ENCODE measurements at regions not wholly inside any gene's neighbourhood (a gene's known extent, or its start where the extent isn't known, plus 50 kb on each side); places are given as distances from the start of the nearest gene placed in this dataset.

DNA sequence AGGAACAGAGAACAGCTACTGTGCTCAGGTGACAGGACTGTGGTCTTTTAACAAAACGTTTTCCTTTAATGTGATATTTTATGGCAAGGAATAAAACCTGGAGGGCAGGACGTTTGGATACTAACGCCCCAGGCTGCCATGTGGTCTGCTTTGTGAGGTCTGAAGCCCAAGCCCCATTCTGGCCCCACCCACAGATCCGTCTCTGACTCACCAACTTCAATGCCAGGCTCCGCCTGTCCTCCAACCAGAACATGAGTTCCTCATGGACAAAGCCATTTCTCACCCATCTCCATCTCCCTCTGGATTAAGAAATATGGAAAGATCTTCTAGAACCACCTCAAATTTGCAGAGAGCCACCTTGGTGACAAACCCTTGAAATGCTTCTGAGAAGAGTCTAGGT is 148.8 kb downstream of the CRYBB2 start:
- no peak for DNase-seq

GRCh38 chr22:25369041-25369440 is 149.6 kb downstream of the CRYBB2 start:
- DNase-seq: no peak

DNA sequence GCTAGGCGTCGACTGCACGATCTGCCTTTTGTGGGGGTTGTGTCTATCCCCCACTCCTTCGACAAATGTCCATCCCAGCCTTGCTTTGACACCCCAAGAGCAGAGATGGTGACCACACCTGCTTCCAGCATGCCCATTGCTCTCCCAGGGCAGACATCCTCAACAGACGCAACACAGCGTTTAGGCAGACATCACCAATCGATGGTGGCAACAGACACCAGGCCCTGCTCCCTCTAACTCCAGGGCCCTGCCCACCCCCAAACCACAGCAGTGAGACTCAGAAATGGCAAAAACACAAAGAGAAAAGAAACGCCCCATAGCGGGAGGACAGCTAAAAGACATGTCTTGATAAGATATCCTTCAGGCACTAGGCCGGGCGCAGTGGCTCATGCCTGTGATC is 150.9 kb downstream of the CRYBB2 start:
- DNase-seq: no peak

DNA sequence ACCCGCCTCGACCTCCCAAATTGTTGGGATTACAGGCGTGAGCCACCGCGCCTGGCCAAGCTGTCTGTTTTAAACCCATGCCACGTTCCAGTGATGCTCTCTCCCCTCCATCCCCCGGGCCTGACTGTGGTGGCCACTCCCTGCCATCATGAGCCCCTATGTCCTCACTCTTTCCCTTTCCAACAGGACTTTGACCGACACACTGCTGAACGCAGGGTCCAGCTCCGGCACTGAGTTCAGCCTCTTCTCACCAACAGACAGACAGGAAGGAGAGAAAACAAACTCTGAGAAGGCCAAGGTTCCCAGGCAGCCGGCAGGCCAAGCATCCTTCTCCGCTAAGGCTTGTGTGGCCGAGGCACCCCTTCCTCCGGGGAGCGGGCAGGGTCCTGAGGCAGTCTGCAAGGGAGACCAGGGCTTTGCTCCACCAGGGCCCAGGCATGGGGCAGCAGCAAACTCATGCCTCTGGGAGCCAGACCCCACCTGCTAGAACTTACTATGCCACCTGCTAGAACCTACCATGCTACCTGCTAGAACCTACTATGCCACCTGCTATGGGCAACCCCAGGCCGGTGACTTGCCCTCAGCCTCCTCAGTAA is 152.7 kb downstream of the CRYBB2 start:
- no peak for DNase-seq

DNA sequence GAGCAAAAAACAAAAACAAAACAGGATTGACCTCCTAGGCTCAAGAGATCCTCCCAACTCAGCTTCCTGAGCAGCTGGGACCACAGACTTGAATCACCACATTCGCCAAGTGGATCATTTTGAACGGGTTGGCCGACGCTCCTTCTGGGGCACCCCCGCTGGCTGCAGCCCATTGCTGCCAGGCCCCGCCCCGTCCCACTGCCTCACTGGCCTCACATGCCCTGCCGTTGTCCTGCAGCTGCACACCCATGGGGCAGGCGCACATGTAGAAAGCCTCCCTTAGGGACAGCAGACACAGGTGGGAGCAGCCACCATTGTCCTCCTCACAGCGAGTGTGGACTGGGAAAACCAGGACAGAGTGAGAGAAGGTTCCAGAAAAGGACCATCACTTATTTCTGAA is 154.5 kb downstream of the CRYBB2 start:
- no peak for DNase-seq

- DNase-seq: no peak
Measured at GRCh38 chr22:25374869-25375268, 155.4 kb downstream of the CRYBB2 start.

DNA sequence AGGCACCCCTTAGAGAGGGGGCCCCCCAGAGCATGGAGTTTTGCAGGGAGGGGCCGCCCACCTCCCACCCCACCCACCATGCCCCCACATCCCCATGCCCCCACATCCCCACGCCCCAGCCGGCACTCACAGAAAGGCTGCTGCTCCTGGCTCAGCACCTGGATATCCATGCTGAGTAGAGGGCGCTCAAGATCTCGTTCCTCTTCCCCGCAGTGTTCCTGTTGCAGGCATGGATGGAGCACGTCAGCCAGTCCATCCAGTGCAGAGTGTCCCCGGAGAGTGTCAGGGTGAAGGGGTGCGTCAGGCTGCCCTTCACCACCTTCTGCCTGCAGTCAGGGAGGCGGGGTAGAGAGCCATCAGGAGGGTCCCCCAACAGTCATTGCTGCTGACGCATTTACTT is 156.2 kb downstream of the CRYBB2 start:
- no peak for DNase-seq

GRCh38 chr22:25377699-25378098 is 158.3 kb downstream of the CRYBB2 start:
- no peak for DNase-seq

DNA sequence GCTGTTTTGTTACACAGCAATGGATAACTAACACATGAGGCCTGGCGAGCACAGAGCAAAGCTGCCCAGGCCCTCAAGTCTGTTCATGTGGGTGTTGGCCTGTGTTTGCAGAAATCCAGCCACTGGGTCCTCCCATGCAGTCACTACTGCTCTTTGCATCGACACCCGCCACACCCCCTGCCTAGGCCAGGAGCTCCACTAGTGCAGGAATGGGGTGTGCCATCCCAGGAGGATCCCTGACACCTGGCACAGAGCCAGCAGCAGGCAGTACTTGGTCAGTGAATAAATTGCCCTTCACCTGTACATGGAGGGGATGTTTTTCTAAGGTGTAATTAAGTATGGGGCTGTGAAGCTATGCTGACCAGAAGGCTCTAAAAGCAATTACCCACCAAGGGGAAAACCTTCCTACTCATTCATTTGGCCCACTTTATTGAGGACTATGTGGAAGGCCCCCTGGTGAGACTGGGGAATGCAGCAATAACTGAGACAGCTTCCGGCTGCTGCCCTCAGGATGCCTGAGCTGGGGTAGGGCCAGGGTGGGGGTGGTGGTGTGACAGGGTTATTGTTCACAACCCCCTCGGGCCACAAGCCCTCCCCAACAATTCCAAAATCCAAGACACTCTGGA is 160.8 kb downstream of the CRYBB2 start:
- no peak for DNase-seq

DNA sequence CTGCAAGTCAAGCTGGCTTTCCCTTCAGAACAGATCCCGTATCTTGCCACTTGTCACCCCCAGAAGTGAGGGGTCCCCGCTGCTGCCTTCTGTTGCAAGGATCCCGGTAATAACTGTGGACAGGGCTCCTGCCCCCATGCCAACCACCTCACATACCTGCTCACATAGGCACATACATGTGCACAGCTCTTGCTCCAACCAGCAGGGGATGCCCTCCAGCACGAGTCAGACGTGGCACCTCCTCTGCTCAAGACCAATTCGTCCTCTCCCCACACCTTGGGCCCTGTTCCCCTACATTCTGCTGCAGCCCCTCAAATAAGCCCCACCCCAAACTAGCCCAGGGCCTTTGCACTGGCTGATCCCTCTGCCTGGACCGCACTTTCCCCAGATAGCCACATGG is 163.3 kb downstream of the CRYBB2 start:
- DNase-seq: no peak

DNA sequence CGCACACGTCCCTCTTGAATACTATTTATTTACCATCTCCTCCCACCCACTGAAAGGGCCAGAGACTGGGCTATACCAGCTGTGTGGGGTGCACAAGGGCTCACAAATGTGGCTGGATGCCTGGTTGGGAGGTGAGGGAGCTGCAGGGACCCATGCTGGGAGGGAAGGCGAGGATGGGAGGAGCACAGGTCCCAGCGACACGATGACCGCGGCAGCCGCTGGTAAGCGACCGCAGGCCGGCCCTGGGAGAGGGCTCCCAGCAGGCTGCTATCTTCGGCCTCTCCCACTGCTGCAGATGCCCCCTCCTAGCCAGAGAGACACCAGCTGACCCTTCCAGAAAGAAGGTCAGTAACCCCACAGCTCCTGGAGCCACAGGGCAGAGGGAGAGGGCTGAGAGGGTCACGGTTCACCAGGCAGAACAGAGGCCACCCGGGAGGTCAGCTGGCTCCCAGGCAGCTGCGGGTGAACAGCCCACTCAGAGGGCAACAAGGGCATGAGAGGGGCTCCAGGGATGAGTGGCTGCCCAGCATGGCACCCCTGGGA is 163.9 kb downstream of the CRYBB2 start:
- DNase-seq: no peak

DNA sequence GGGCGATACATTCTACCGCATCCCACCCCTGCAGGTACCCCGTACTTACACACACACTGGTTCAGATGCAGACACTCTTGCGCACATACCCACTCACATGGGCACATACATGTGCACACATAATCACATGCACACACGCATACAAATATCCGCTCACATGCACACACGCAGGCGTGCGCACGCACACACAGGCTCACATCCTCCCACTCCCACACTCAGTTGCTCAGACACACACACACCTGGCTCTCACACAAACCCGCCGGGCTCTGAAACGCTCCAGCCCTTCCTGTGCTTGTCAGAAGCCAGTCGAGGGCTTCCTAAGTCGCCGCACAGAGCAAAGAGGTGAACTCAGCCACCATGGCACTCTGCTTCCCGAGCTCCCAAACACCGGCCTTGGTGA is 164.5 kb downstream of the CRYBB2 start:
- no peak for DNase-seq

DNA sequence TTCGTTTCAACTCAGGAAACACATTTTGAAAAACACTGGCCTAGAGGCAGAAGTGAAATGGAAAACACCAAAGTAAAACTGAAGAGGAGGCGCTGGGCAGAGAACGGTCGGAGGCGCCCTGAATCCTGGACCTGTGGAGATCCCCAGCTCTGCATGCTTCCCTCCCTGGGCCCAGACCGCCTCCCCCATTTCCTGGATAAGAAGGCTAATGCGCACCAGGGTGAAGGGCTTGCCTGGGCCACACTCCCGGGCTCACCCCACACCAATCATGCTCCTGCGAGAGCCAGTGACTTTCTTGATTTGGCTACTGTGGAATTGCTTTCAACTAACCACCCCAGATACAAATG is 167.1 kb downstream of the CRYBB2 start:
- no peak for DNase-seq

GRCh38 chr22:25388415-25388814 is 169.0 kb downstream of the CRYBB2 start:
- DNase-seq: no peak

DNA sequence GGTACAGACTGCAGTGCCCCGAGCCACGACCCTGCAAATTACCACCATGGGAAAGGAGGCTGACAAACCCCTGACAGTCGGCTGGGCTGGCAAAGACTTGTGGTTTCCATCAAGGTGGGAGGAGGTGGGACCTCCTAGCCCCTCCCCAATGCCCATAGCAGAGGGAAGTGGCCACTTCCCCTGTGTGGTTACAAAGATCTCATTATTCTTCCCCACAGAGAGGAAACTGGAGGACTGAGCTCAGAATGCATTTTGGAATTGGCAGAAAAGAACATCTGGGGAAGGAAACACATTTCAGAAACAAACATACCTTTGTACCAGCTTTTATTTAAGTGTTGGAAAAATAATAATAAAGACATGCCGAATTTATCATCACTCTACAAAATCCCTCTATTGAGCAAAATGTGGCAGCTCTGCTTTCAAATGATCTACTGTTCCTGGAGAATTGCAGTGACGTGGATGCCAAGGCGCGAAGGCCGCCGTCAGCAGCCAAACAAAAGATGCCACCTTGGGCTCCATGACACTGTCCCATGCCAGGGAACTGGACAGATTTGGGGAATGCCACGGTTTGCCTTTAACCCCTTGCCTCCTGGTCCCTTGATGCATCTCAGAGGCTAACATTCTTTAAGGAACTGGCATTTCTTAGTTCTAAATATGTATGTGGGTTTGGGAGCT is 169.6 kb downstream of the CRYBB2 start:
- DNase-seq: no peak

DNA sequence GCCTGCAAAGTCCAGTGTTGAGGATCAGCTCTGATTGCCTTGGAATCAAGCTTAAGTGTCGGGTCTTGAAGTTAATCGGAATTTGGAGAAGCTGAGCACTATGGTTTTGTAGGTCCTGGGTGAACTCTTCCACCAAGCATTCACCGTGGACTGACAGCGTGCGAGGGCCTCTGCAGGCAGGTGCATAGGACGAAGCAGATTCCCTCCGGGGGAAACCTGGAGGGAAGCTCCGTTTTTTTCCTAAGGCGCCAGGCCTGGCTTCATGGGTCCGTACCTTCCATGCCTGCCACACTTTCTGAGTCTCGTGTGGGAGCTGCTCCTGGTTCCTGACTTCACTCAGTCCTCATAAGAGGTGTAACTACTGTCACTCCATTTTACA is 170.1 kb downstream of the CRYBB2 start:
- no peak for DNase-seq

DNA sequence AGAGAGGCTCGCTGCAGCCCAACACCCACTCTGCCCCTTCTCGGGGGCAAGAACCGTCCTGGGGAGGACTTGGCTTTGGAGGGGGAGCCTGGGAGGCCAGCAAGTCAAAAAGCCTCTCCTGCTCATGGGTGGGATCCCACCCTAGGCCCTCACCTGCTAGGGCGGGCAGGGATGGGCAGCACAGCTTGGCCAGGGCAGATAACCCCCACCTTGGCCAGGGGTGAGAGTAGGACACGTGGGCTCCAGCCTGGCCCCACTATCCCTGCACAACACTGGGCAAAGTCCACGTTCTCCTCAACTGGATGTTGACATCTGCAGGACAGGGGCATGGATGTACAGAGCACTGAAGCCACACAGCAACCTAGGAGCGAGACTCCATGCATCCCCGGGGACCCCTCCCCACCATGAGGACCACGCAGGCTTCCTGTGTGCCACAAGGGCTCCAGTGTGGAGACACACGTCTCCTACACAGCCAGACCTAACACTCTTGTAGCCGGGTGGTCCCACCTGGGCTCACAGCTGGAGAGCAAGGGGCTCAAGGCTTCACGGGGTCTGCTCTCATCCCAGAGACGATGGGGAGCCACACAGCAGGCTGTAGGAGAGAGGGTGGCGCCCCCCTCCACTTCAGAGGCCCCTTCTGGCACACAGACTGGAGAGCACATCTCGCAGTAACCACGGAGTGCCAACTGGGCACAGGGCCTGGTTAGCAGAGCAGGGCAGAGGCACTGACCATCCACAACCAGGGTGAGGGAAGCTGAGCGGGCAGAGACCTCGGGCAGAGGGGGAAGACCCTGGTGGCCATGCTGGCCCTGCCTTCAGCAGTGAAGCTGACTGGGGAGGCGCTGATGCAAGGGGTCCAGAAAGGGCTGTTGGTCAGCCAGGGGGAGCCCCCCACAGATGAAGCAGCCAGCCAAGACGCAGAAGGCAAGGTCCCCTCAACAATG is 171.1 kb downstream of the CRYBB2 start:
- DNase-seq: no peak

DNA sequence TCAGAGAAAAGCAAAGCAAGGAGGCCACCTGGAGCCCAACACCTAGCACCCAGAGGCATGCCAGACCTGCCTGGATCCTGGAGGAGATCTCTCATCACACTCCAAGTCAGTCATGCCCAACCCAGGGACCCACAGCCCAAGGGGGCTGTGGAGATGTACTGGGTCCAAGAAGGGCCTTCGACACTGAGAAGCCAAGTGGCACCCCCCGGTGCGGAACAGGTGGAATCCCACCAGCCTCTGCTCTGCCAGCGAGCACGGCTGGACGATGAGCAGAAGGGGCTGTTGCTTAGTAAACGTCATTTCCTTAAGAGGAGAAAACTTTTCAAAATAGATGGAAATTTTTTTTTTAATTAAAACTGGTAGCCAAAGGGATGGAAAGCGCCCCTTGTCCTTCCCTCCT is 171.9 kb upstream of the GRK3 start:
- no peak for DNase-seq

DNA sequence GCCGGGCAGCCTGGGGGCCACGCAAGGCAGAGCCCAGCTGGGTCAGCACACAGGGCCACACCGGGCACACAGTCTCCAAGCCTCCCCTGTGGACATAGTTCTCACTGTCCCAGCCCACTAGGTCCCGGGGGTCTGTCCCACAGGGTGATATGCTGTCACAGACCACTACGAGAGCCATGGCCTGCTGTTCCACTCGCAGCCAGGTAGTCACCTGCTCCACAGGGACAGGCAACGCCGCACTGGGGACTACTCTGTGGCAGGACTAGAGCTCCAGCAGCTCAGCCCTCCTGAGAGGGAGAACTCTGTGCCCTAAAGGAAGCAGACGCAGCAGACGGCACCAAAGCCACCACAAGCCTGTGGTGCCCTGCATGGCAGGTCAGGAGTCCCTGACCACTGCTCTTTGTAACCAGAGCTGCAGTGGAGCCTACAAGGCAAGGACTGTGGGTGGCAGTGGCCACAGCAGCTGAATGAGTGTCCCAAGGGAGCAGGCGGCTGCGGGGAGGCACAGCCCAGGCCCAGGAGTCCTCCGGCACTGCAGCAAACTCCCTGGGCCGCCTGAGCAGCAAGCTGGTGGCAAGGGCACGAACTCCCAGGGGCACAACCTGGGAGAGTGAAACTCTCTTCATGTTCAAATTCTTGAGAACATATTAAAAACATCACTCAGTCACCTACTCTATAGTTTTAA is 171.2 kb upstream of the GRK3 start:
- no peak for DNase-seq

GRCh38 chr22:25395468-25395867 is 169.0 kb upstream of the GRK3 start:
- no peak for DNase-seq

- no peak for DNase-seq
Measured at GRCh38 chr22:25395915-25396314, 168.6 kb upstream of the GRK3 start.

DNA sequence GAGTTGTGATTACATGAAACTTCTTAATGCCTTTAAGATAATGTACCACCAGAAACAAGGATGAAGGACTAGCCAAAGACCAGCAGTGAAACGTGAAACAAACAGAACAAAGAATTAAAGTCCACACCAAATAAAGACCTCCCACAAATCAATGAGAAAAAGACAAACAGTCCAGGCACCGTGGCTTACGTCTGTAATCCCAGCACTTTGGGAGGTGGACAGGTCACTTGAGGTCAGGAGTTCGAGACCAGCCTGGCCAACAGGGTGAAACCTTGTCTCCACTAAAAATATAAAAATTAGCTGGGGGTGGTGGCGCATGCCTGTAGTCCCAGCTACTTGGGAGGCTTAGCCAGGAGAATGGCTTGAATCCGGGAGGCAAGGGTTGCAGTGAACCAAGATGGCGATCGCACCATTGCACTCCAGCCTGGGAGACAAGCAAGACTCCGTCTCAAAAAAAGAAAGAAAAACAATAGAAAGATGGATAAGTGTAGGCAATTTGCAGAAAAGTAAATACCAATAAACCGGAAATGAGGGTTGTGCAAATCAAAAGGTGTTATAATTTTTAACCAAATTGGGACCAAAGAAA is 167.8 kb upstream of the GRK3 start:
- no peak for DNase-seq
